K562 (cell line): ENCODE measurements at regions not wholly inside any gene's neighbourhood (a gene's known extent, or its start where the extent isn't known, plus 50 kb on each side); places are given as distances from the start of the nearest gene placed in this dataset.

Experiments
- ATAC-seq: fragments of 200-7000 bp; cut with Tn5 transposase; 3 replicates; pipeline ENCODE4 v1.9.1; 2020; ENCODE audit warnings: moderate library complexity
- BruUV-seq: library from RNA; stranded (reverse); fragments of 400-500 nt; replicated peaks from 2 replicates; lab custom pipeline; 2021; lab: Mats Ljungman, UMichigan
- CTCF ChIA-PET: fragments of 300-600 bp; formaldehyde crosslinking; extraction: SDS; loops from one replicate; lab custom pipeline; 2021; ENCODE audit warnings: low intra/inter-chr PET ratio; lab: Yijun Ruan, JAX
- POLR2A ChIA-PET: fragments of 300-600, 350-650 bp; sonication (Branson Sonifier 250); formaldehyde crosslinking; extraction: SDS; loops from one replicate; lab custom pipeline; 2021; ENCODE audit warnings: antibody characterized with exemption, inconsistent platforms; lab: Yijun Ruan, JAX
- DNase-seq, 4 experiments: peaks; one replicate each; pipeline versions ENCODE4 v3.0.0 to v3.0.0-alpha.2; 2011 to 2018; ENCODE audit warnings: low spot score in 3 of 4, mixed read lengths in 3 of 4; ENCODE audit errors: extremely low read depth in 1 of 4
- FAIRE-seq: peaks from 2 replicates; lab custom pipeline; 2011; peaks lifted over from hg19 to GRCh38; lab: Jason Lieb, UNC
- H2AFZ ChIP-seq: 2 replicates; pipeline ENCODE4 v1.6.0; 2011; ENCODE audit warnings: low read depth, low read length, control low read depth, inconsistent platforms
- H3K27ac ChIP-seq: fragments of 200-600 bp; 3 replicates; pipeline ENCODE4 v1.8.0; 2011; ENCODE audit warnings: low read depth, mild to moderate bottlenecking, control low read depth, inconsistent platforms, low read length, moderate library complexity, mixed read lengths; ENCODE audit errors: extremely low read depth
- H3K27me3 ChIP-seq, 2 experiments: fragments of 300-600 bp in 1 of 2; 2 replicates in 1 of 2; 3 replicates in 1 of 2; pipeline versions ENCODE4 v1.6.0 to v1.8.0; 2011; ENCODE audit warnings: inconsistent platforms in 2 of 2, low read length in 2 of 2, mild to moderate bottlenecking in 1 of 2, mixed read lengths in 1 of 2, moderate library complexity in 1 of 2; ENCODE audit not compliant: control insufficient read depth in 2 of 2, insufficient read depth in 2 of 2
- H3K36me3 ChIP-seq: fragments of 300-600 bp; 3 replicates; pipeline ENCODE4 v1.8.0; 2011; ENCODE audit warnings: mild to moderate bottlenecking, low read length, inconsistent platforms; ENCODE audit not compliant: control insufficient read depth, insufficient read depth
- H3K4me1 ChIP-seq, 2 experiments: fragments of 200-600 bp in 1 of 2; replicated peaks in 1 of 2; 2 replicates in 1 of 2; 3 replicates in 1 of 2; pipeline versions ENCODE4 v1.5.1 to v1.8.0; 2011; ENCODE audit warnings: inconsistent platforms in 2 of 2, low read length in 2 of 2, mild to moderate bottlenecking in 1 of 2, mixed read lengths in 1 of 2, moderate library complexity in 1 of 2; ENCODE audit not compliant: control insufficient read depth in 2 of 2, insufficient read depth in 2 of 2
- H3K4me2 ChIP-seq: 2 replicates; pipeline ENCODE4 v1.6.1; 2011; ENCODE audit warnings: low read length, control low read depth, inconsistent platforms, mixed read lengths; ENCODE audit not compliant: insufficient read depth
- H3K4me3 ChIP-seq: fragments of 200-600 bp; sonication (generic), shearing (Covaris generic); 2 replicates; pipeline ENCODE4 v1.5.1; 2016; ENCODE audit warnings: control low read depth, inconsistent platforms
- H3K79me2 ChIP-seq: fragments of 200-600 bp; 3 replicates; pipeline ENCODE4 v1.8.0; 2011; ENCODE audit warnings: low read length, inconsistent platforms; ENCODE audit not compliant: control insufficient read depth, insufficient read depth
- H3K9ac ChIP-seq, 2 experiments: 2 replicates each; pipeline versions ENCODE4 v1.6.0 to v1.6.1; 2011; ENCODE audit warnings: low read depth in 2 of 2, low read length in 2 of 2, control low read depth in 1 of 2, inconsistent platforms in 1 of 2, mild to moderate bottlenecking in 1 of 2, mixed read lengths in 1 of 2; ENCODE audit not compliant: insufficient read depth in 1 of 2
- H3K9me1 ChIP-seq: one replicate; pipeline ENCODE4 v1.6.0; 2011; ENCODE audit warnings: inconsistent platforms, mild to moderate bottlenecking, low read length, moderate library complexity; ENCODE audit not compliant: control insufficient read depth, insufficient read depth
- H3K9me3 ChIP-seq: replicated peaks from 2 replicates; pipeline ENCODE4 v1.5.1; 2011; ENCODE audit warnings: low read depth, low read length, inconsistent platforms; ENCODE audit not compliant: control insufficient read depth, insufficient read depth
- H4K20me1 ChIP-seq: replicated peaks from 2 replicates; pipeline ENCODE4 v1.6.1; 2011; ENCODE audit warnings: low read length, inconsistent platforms, mixed read lengths; ENCODE audit not compliant: control insufficient read depth, insufficient read depth
- CTCF ChIP-seq, 3 experiments: IDR thresholded peaks in 2 of 3; conservative IDR thresholded peaks in 1 of 3; 2 replicates each; pipeline ENCODE4 v1.5.1; 2011 to 2012; ENCODE audit warnings: low read length in 3 of 3, mild to moderate bottlenecking in 3 of 3, control low read depth in 2 of 3, improper control_type of control experiment in 1 of 3, inconsistent platforms in 1 of 3, low read depth in 1 of 3, mixed read lengths in 1 of 3, moderate library complexity in 1 of 3; ENCODE audit not compliant: insufficient read depth in 2 of 3
- HMBOX1 ChIP-seq: sonication (generic); IDR thresholded peaks from 2 replicates; pipeline ENCODE4 v1.6.1; 2016
- NCOA4 ChIP-seq: fragments of 450-650 bp; IDR thresholded peaks from 2 replicates; pipeline ENCODE4 v1.6.1; 2018; ENCODE audit warnings: mild to moderate bottlenecking; ENCODE audit not compliant: partially characterized antibody
- POLR3G ChIP-seq: IDR thresholded peaks from 2 replicates; pipeline ENCODE4 v1.6.1; 2011; ENCODE audit not compliant: insufficient read length, insufficient replicate concordance; ENCODE audit errors: extremely low read depth
- TEAD2 ChIP-seq: fragments of 450-650 bp; IDR thresholded peaks from 2 replicates; pipeline ENCODE4 v1.6.1; 2016; ENCODE audit warnings: missing genetic modification characterization, control low read depth, missing compliant biosample characterization
- THRAP3 ChIP-seq: fragments of 450-650 bp; IDR thresholded peaks from 2 replicates; pipeline ENCODE4 v1.6.1; 2016; ENCODE audit warnings: mild to moderate bottlenecking, inconsistent platforms, borderline replicate concordance
- ZNF184 ChIP-seq: sonication (generic); formaldehyde crosslinking; IDR thresholded peaks from 2 replicates; pipeline ENCODE4 v1.5.0; 2020; ENCODE audit warnings: missing genetic modification reagents
- ZNF764 ChIP-seq: fragments of 250-450 bp; sonication (Bioruptor Pico); IDR thresholded peaks from 2 replicates; pipeline ENCODE4 v1.4.0; 2020; ENCODE audit warnings: low read depth, mild to moderate bottlenecking, moderate library complexity
- WGBS: fragments of 100-300 bp; shearing (Covaris generic); methylation state at CpG from one replicate; pipeline ENCODE4 v1.1.6; 2016; ENCODE audit warnings: low coverage, mixed read lengths; ENCODE audit not compliant: insufficient coverage; ENCODE audit errors: missing lambda C conversion rate; 5-methylcytosine and 5-hydroxymethylcytosine counted together
- in situ Hi-C: fragments of 300-500 bp; cut with MboI; formaldehyde crosslinking; loops from 4 replicates; pipeline ENCODE4 v1.15.0; 2018; ENCODE audit warnings: inconsistent platforms, mixed read lengths
- intact Hi-C: fragments of 100-400 bp; cut with micrococcal nuclease; formaldehyde crosslinking; loops from 2 replicates; pipeline ENCODE4 v1.14.2; 2022

- H3K36me3 ChIP-seq, result no peaks in the 10 kb centered on the region
- in situ Hi-C loops (no loop called here), intact Hi-C loops (no loop called here)
- H3K27me3 ChIP-seq, result no peaks in the 10 kb centered on the region
- no peaks in the 10 kb centered on the region for H4K20me1 ChIP-seq
- H3K4me1 ChIP-seq, result no peaks in the 10 kb centered on the region
- ATAC-seq, result no peak
- no peak for DNase-seq
- no peak overlapping the region for H3K4me3 ChIP-seq
- H2AFZ ChIP-seq, result no peak overlapping the region
- no peaks in the 10 kb centered on the region for H3K9me1 ChIP-seq
- H3K9me3 ChIP-seq, result no peaks in the 10 kb centered on the region
- WGBS, result 0% methylated on average over 2 of the region's 2 CpGs
- ChIA-PET POLR2A (no interaction called here), CTCF (no interaction called here)
- no TSS peak for BruUV-seq
- TF ChIP-seq ZNF764 (CRISPR knock-in tag) (no peak), THRAP3 (no peak), ZNF184 (no peak)
- H3K9ac ChIP-seq, result no peak overlapping the region
- H3K4me2 ChIP-seq, result no peak overlapping the region
- no peaks in the 10 kb centered on the region for H3K79me2 ChIP-seq
- H3K27ac ChIP-seq, result no peak overlapping the region
- FAIRE-seq, result no peak
Measured at GRCh38 chr5:60014331-60014730, 120.8 kb upstream of the PDE4D start.

GRCh38 chr5:60010853-60011252 is 117.3 kb upstream of the PDE4D start:
- in situ Hi-C loops, result no loop called here
- no peak for FAIRE-seq
- no peak for TF ChIP-seq POLR3G
- no peak for TF ChIP-seq CTCF (IDR thresholded peaks at IDR 0.05 in 2 of 3, conservative IDR thresholded peaks at IDR 0.05 in 1 of 3; ENCODE audit: insufficient read depth in 2 of 3, low read depth in 1 of 3, low read length in 3 of 3)
- TF ChIP-seq NCOA4, result no peak
- TF ChIP-seq TEAD2 (tag), result no peak
- no peak for TF ChIP-seq HMBOX1

More at GRCh38 chr5:60010853-60011252, 117.3 kb upstream of the PDE4D start:
- intact Hi-C loops, result no loop called here
- no peak for DNase-seq
- no peak overlapping the region for H3K4me2 ChIP-seq
- CTCF ChIA-PET, result no interaction called here
- H3K4me1 ChIP-seq, result no peaks in the 10 kb centered on the region
- no peak for ATAC-seq
- no peak overlapping the region for H3K27ac ChIP-seq
- POLR2A ChIA-PET, result no interaction called here
- H3K36me3 ChIP-seq, result no peaks in the 10 kb centered on the region
- H3K9ac ChIP-seq, result no peak overlapping the region
- no peaks in the 10 kb centered on the region for H3K79me2 ChIP-seq
- H2AFZ ChIP-seq, result no peak overlapping the region
- no peak overlapping the region for H3K4me3 ChIP-seq
- no peaks in the 10 kb centered on the region for H3K9me3 ChIP-seq
- no TSS peak for BruUV-seq
- H3K27me3 ChIP-seq, result no peaks in the 10 kb centered on the region
- no peaks in the 10 kb centered on the region for H4K20me1 ChIP-seq
- no peaks in the 10 kb centered on the region for H3K9me1 ChIP-seq
